GM21825 (cell line): ENCODE measurements at regions not wholly inside any gene's neighbourhood (a gene's known extent, or its start where the extent isn't known, plus 50 kb on each side); places are given as distances from the start of the nearest gene placed in this dataset.
"Not testable (repeated sequence)": the region's sequence is repeated elsewhere in the genome, so short reads cannot be mapped to it uniquely, and the experiment has no call there.

Experiments
- ATAC-seq: cut with Tn5 transposase; IDR thresholded peaks from one replicate; pipeline ENCODE4 v1.9.1; 2021; ENCODE audit warnings: mild to moderate bottlenecking, moderate library complexity; ENCODE audit not compliant: unreplicated experiment

DNA sequence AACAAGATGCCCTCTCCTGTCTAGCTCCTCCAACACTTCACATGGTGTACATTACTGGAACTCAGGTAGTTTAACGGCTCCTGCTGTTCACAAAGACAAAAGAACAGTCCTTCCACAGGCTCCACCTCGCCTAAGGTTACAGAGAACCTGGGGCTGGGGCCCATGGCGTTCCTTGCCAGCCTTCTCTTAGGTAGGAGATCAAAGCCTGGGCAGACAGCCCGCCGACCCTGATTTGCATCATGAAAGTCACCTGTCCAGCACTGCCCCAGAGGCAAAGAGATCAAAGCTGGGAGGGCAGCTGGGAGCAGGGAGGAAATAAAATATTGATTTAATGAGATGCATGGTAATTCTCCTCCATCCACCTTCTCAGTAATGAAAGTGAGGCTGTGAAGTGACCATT lies 115.0 kb upstream of the SLIT3 start:
- ATAC-seq, result no peak

DNA sequence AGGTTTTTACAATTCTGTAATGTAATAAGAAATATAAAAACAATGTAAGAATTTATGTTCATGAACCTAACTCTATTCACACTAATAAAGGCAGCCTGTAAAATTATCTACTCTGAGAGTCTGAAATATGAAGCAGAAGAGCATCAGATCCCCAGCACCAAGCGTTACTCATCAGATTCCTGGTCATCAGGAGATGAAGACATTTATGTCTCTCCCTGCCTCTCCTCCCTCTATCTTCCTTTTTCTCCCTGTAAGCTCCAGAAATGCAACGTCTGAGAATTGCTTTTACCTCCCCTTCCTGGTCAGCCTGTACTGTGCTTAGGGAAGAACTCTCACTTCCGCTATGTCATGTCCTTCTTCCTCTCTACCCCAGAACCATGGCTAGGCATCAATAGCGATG lies 114.4 kb upstream of the SLIT3 start:
- ATAC-seq, result no peak

DNA sequence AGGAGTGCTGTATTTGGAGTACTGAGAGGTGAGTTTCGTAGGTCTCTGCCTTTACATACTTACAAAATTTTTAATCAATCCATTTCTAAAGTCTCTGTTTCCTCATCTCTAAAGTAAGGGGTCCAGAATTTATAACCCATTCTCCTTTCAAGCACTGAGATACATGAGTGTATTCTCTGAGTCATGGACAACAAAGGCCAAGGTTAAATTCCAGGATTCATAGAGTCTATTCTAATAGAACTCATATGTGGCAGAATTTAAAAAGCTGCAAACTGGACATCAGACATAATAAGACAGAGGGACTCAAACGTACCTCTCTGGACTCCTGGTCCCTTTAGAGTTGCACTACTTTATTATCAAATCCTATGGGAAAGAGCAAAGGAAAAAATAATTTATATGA lies 112.5 kb upstream of the SLIT3 start:
- ATAC-seq, result no peak

DNA sequence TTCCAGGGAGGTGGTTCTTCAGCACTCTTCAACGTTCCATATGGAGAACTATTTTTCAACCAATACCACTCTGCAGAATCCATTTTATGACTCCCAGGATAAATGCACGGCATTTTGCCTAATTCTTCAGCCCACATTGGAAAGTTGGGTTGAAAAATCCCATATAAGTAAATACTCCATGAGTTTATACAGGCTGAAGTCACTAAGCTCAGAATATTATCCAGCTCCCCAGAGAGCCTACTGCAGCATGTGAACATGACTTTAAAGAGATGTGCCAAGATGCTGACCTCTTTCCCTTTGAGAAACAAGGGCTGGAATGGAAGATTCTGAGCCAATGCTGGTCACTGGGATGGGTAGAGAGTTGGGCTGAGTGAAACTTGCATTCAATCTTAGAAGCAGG lies 111.9 kb upstream of the SLIT3 start:
- no peak for ATAC-seq

DNA sequence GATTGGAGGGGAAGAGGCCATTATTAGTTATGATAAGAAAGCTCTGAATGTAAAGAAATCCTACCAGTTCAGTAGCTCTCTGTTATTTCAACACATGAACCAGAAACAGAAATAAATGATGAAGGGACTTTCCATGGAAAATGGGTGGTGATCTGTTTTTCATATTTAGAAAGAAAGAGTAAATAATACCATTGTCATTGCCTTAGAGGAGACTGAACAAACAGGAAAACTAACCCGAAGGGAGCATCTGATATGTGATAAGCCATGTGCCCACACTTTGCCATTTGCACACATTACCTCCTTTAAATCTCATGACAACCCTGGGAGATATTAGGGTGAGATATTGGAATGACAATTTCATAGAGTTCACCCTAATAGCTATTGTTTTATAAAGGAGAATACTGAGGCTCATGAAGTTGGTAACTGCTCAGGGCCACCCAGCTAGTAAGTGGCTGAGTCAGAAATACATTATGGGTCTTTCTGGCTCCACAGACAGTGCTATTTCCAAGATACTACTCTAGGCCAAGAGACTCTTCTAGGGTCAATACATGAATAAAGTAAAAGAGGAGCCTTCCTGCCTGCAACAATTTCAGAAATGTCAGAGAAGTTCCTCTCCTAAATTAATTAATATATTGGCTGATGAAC lies 111.0 kb upstream of the SLIT3 start:
- ATAC-seq, result no peak

DNA sequence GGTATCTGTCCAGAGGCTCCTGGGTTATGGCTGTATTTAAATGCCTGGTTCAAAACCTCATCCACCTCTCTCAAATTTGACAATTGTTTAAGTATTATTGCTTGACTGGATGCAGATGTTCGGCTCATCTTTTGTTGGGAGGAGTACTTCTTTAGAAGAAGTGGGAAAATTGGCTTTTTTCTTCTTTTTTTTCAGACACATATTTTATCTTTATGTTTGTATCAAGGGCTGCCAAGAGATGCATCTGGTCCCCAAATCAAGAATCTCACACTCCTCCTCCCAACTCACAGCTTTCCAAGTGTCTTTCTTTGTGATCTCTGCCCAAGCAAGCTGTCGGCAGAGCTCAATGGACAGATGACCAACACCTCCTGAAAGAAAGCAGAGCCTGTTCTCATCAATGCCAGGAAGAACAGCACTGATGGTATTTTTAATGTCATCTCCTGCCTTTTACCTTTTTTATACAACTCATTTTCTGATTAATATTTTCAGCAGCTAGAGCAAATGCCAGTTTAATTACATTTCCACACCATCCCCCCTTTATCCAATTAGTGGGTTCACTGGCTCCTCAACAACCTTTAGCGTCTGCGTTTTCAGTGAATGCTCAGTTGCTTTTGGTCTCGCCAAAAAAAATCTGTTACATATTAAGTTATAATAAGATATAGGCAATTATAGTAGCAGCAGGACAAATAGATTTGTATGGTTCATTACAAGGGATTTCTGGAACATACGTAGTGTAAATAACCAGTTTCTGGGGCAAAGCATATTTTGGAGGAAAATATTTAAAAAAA lies 110.3 kb upstream of the SLIT3 start:
- ATAC-seq, result no peak

DNA sequence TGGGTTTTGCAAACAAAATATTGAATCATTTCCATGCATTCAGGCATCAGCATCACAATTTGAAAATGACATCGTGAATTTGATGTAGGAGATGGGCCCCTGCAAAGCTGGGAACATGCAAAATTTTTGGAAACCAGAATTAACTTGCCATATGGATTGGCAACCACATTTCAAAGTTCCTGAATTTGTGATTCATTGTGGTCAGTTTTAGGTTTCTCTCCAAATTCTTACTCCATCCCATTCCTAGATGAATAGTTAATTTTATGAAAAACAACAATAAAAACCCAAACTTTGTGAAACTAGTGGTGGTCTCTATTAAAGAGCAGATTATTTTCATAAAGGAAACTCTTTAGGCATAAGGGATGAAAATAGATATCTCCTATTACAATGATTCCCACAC lies 107.8 kb upstream of the SLIT3 start:
- no peak for ATAC-seq

DNA sequence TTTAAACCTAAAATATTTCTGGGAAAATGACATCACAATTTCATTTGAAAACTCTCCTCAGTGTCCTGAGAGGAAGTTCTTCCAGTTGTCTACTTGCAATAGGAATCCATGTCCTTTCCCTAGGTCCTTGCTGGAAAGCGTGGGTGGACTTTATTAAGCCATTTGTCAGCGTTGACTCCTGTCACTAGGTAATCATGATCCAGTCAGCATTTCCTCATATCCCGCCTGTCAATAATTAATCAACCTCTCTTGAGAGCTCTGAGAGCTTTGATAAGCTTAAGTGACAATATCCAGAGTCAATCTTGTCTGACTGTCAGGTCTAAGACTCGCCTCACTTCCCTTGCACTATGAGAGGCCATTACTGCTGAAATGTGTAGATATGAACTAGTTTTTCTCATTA lies 107.2 kb upstream of the SLIT3 start:
- no peak for ATAC-seq

DNA sequence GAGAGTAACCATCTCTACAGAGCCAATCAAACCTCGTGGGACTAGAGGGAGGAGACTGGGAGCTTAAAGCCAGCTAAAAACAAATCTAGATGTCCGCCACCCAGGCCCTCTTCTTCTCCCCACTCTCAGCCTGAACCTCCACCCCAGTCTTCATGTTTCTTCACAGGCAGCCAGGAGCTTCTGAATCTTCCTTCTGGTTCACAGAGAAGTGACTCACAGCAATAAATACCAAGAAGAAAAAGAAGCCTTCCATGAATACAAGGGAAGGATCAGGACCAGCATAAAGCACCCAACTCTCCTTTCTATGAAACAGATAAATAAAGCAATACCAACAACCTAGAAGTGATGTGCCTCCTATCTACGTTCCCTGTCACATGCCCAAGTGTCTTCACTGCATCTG lies 103.3 kb upstream of the SLIT3 start:
- no peak for ATAC-seq

DNA sequence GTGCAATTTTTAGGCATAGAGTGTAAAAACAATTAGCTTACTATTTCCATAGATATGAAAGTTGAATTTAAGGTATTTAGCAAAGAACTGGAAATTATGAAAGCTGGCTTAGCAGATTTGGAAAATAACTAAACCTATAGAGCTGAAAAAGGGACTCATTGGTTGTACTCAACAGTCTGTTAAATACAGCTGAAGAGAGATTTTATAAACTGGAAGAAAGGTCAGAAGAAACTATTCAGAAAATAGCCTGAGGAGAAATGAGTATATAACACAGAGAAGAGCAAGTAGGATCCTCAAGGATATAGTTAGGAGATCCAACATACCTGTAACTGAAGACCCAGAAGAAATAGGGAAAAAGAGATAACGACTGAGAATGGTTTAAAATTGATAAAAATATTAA lies 97.6 kb upstream of the SLIT3 start:
- no peak for ATAC-seq

DNA sequence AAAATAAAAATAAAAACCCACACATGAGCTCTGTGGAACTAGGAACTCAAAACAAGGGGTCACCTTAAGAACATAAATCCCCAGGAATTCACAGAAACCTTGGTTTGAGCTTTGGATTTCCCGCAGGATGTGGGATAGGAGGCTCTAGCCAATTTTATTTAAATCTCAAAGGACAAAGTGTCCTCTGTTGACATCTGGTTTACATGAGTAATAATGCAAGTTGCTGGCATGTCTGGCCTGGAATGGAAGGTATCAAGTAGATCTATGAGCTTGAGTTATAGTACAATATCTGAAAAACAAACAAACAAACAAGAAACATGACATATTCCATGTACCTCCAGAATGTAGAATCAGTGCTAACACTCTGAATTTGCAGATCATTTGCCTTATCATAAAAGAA lies 94.2 kb upstream of the SLIT3 start:
- no peak for ATAC-seq

DNA sequence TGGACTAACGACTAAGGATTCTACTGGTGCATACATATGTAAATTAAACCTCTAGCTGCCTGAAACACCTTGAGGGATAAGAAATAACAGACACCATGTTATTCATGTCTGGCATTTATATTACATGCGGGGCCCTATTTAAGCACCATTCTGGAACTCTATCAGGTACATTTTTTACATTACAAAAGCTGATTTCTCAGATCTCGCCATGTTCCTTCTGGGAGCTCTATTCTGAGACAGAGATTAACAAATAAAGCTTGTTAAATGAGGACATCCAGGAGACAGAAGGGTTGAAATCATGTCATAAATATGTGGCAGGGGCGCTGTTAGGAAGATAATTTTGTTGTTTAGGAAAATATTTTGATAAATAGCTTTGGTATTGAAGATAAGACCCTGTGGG lies 93.4 kb upstream of the SLIT3 start:
- ATAC-seq, result no peak

DNA sequence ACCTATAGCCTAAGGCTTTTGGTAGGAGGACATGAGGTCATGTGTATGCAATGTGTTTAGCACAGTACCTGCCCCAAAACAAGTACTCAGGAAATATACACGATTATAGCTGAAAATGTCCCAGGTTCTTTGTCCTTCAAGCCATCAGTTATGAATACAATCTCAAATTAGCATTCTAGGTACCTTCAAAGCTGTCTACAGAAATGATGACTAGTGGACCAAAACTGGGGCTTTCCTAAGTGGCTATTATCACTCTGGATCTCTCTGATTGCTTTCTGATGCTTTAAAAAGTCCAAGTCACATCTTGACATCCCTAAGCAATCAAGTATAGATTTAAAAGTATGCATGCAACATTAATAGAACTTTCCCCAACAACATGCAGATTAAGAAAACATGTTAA lies 93.0 kb upstream of the SLIT3 start:
- no peak for ATAC-seq

DNA sequence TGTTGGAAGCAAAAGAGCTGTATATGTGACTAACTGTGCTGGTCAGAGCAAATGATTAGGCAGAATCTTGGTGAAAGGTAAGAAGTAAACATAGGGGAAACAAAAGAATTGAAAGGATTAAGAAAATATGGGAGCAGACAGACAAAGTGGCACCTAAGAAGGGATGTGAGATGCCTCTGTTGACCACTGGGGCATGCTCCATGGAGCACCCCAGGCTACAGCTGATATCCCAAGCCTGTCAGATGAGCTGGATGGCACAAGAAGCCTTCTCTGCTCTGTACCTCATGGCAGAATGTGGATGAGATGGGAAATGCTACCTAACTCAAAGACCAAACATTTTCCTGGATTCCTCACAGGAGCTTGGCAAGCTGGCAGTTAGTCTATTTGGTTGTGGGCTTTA lies 89.3 kb upstream of the SLIT3 start:
- no peak for ATAC-seq

DNA sequence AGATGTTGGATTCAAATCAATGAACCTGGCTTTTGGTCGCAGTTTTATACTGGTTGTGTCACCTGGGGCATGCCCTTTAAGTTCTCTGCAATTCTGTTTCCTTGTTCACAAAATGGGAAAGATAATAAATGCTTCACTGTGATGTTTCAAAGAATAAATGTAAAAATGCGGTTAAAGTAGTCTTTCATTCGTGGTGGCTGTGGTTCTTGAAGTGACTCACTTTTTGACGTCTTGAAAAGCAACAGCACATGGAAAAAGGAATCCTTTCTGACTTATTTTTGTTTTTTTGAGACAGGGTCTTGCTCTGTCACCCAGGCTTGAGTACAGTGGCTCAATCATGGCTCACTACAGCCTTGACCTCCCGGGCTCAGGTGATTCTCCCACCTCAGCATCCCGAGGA lies 88.4 kb upstream of the SLIT3 start:
- no peak for ATAC-seq

DNA sequence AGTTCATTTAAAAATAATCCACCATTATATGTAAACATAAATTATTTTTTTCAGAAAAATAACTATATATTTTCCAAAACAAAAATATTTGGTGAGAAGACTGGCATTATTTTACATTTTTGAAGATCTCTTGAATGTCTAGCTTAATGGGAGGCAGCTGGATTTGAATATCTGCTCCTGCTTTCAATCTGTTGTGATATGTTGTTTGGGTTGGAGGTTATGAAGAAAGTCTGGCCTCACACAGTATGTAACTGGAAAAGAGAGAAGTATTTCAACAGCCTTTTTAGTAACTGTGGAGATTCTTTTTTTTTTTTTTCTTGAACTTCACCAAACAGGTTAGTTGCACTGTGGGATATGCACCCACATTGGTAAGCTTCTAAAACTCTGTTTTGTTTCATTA lies 84.7 kb upstream of the SLIT3 start:
- ATAC-seq, result no peak

DNA sequence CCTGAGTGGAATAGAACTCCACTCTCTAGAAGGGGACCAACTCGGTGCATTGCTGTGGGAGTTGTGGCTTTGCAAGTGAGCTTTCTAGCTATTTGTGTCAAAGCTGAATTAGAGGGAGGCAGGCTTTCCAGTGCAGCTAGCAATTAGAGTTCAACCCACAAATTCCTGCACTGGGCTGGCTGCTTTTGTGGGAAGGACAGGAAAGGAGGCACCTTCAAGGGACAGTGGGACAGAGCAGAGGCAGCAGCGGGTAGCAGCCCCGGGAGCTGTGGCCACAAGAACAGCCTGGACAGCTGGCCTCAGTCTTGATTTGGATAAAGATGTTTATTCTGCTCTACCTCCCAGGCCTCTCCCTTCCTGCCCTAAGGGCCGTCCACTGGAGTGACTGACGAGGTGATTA lies 83.7 kb upstream of the SLIT3 start:
- ATAC-seq, result no peak

DNA sequence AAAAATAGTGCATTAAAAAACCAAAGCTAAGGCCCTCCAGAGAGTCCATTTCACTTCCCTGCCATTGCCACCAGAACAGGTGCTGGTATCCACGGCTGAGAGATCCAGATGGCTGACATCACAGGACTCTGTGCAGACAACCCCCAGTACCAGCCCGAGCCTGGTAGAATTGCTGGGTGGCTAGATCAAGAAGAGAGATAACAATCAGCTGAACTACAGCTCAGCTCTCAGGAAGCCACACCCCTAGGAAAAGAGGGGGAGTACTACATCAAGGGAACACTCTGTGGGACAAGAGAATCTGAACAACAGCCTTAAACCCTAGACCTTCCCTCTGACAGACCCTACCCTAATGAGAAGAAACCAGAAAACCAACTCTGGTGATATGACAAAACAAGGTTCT lies 73.8 kb upstream of the SLIT3 start:
- no peak for ATAC-seq

DNA sequence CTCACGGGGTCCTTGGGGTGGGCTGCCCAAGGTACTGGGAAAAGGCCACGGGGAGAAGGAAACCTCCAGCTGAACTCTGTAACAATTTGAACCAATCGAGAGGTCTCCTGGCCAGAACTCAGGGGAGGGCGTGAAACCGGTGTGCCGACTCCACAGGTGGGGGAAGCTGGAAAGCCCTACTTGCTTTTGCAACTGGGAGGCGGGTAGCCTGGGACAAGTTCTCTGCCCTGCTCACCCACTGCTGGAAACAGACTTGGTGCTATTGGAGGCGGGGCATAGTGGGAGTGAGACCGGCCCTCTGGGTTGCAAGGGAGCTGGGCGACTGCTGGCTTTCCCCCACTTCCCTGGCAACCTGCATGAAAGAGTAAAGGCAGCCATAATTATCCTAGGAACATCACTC lies 73.2 kb upstream of the SLIT3 start:
- no peak for ATAC-seq

DNA sequence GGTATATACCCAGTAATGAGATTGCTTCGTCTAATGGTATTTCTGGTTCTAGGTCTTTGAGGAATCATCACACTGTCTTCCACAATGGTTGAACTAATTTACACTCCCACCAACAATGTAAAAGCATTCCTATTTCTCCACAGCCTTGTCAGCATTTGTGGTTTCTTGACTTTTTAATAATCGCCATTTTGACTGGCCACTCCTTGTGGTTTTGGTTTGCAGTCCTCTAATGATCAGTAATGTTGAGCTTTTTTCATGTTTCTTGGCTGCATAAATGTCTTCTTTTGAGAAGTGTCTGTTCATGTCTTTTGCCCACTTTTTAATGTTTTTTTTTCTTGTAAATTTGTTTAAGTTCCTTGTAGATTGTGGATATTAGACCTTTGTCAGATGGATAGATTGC lies 70.9 kb upstream of the SLIT3 start:
- ATAC-seq, result not testable (repeated sequence)

DNA sequence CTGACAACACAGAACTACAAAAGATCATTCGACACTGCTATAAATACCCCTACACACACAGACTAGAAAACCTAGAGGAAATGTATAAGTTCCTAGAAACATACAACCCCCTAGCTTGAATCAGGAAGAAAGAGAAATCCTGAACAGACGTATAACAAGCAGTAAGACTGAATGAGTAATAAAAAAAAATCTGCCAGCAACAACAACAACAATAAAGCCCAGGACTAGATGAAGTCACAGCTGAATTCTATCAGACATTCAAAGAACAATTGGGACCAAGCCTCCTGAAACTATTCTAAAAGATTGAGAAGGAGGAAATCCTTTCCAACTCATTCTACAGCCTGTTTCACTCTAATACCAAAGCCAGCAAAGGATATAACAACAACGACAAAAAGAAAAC lies 68.2 kb upstream of the SLIT3 start:
- no peak for ATAC-seq

DNA sequence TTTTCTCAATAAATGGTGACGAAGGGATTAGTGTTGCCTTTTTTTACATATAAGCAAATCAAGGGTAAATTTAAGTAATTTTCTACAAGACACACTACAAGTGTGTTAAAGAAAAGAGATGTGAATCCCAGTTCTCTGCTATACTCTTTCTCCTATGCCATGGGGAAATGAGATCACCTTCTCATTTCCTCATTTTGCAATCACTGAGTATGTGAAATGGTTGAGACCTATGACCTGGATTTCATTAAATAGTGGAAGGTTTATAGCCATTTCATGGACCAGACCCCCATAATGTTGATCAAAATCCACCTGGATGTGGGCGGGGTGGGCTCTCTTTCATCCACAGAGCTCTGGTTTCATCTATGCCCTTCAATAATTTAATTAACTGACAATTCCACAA lies 66.9 kb upstream of the SLIT3 start:
- no peak for ATAC-seq

DNA sequence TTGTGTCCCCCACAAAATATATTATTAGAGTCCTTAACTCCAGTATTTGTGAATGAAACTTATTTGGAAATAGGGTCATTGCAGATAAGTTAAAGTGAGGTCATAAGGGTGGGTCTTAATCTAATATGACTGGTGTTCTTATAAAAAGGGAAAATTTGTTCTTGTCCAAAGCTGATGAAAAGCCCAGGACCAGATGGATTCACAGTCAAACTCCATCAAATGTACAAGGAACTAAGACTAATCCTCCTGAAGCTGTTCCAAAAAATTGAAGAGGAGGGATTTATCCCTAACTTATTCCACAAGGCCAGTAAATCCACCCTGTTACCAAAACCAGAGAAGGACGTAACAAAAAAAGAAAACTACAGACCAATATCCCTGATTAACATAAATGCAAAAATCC lies 56.4 kb upstream of the SLIT3 start:
- ATAC-seq, result no peak
